Erythroblast (primary cell): ENCODE measurements at regions not wholly inside any gene's neighbourhood (a gene's known extent, or its start where the extent isn't known, plus 50 kb on each side); places are given as distances from the start of the nearest gene placed in this dataset.

Experiments
- GATA1 ChIP-seq: IDR thresholded peaks from 2 replicates; pipeline ENCODE4 v1.6.1; 2011; ENCODE audit warnings: low read depth, mild to moderate bottlenecking, control low read depth, low read length, moderate library complexity
- POLR2A ChIP-seq: IDR thresholded peaks from 2 replicates; pipeline ENCODE4 v1.6.1; 2011; ENCODE audit warnings: mild to moderate bottlenecking, low read length

DNA sequence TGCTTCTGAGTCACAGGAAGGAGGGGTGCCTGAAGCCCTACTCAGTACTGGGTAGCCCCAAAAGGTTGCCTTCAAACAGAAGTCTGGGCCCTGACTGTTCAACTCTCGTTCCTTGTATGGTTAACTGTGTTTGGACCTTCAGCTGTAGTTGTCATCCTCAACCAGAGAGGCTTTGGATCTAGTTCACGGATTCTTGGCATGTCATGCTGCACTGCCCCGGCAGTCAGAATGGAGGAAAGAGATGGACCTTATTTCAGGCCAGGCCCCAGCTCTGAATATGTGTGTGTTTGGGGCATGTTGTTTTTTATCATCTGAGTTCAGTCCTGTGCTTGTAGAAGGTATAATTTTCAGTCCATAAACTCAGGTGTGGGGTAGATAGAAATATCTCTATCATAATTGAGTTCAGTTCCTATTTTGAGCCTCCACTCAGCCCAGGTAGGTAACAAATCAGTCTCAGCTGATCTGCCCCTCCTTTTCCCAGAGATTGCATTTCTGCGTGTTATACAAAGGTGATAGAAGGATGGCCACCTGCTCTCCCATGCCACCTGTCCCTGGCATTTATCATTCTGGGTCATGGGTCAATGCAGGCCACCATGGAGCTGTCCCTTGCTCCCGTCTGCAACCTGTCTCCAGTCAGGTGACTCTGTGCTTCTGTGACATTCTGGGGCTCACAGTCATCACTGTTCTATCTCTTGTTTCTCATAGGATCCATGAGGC lies 127.5 kb upstream of the CPEB4 start:
- no peak for TF ChIP-seq POLR2A
- TF ChIP-seq GATA1 = no peak
